Putamen (tissue), 1 donor: ENCODE measurements at regions not wholly inside any gene's neighbourhood (a gene's known extent, or its start where the extent isn't known, plus 50 kb on each side); places are given as distances from the start of the nearest gene placed in this dataset.
A peak's percentile ranks its signal among the peaks of the same experiment; 100 is the strongest.
"Not testable (repeated sequence)": the region's sequence is repeated elsewhere in the genome, so short reads cannot be mapped to it uniquely, and the experiment has no call there.

Source experiments
- DNase-seq: peaks from one replicate; pipeline ENCODE4 v3.0.0-alpha.2; 2016; ENCODE audit warnings: low spot score

DNA sequence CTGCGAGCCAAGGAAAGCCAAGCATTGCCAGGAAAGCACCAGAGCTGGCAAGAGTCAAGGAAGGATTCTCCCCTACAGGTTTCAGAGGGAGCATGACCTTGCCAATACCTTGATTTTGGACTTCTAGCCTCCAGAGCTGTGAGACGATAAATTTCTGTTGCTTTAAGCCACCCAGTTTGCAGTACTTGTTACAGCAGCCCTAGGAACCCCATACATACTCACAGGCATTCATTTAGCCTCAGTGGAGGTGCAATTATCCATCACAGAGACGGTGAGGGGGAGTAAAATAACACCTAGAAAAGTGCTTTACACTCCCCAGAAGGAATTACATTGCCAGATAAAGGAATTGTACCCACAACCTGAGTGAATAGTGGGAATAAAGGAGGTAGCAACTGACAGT is 167.4 kb upstream of the NFIA start:
- DNase-seq = no peak

DNA sequence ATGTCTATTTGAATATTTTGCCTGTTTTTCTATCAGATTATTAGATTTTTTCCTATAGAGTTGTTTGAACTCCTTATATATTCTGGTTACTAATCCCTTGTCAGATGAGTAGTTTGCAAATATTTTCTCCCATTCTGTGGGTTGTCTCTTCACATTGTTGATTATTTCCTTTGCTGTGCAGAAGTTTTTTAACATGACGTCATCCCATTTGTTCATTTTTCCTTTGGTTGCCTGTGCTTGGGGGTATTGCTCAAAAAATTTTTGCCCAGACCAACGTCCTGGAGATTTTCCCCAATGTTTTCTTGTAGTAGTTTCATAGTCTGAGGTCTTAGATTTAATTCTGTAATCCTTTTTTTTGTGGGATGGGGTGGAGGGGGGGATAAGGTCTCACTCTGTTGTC is 168.7 kb upstream of the NFIA start:
- not testable (repeated sequence) for DNase-seq

DNA sequence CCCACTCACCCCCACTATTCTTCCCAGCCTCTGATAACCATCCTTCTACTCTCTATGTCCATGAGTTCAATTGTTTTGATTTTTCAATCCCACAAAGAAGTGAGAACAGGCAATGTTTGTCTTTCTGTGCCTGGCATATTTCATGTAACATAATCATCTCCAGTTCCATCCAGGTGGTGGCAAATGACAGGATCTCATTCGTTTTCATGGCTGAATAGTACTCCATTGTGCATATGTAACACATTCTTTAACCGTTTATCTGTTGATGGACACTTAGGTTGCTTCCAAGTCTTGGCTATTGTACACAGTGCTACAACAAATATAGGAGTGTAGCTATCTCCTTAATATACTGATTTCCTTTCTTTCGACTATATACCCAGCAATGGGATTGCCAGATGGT is 169.3 kb upstream of the NFIA start:
- DNase-seq = no peak

DNA sequence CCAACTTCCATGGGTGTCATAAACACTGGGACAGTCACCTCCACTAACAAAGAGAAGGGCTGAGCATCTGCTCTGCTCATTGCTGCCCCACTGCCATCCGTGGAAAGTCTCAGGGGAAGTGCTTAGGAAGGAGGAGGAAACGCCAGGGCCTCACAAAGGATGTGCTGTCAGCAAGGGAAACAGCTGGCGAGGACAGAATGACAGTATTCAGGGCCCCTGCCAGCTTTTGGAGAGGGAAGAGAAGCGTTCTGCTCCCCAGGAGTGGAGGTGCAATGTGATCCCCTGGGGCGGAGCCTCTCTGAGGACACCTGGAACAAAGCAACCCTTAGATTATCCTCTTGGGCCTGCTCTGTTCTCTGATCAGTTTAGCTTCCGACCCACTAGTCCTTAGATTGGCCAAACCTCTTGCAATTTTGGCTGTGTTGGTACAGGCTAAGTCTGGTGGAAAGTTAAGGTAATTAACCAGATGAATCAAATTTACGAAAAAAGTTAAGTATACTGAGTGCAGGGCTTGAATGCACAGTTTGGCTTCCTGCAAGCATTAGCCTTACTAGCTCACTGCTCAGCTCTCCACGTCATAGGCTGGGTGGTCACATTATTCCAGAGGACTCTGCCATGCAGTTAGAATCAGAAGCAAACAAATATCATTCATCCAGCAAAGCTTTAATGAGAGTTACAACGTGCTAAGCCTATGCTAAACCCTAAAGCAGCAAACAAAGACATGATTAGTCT is 170.2 kb upstream of the NFIA start:
- DNase-seq = no peak

DNA sequence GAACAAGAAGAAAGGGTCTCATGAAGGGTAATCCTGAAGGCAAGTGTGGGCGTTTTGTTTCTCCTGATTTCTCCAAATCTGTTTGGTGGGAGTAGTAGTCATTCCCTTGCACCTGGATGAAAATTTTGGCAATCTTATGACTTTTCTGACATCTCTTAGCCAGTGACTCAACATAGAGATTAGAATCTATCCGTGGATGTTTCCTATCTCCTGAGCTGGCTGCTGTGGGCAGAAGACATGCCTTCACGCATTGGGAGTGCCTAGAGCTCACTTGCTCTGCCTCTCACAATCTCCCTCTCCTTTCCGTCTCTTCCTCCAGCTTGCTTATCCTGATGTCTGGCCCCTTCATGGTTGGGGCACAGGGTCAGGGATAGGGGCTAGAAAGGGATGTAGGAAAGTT is 174.2 kb upstream of the NFIA start:
- no peak for DNase-seq

DNA sequence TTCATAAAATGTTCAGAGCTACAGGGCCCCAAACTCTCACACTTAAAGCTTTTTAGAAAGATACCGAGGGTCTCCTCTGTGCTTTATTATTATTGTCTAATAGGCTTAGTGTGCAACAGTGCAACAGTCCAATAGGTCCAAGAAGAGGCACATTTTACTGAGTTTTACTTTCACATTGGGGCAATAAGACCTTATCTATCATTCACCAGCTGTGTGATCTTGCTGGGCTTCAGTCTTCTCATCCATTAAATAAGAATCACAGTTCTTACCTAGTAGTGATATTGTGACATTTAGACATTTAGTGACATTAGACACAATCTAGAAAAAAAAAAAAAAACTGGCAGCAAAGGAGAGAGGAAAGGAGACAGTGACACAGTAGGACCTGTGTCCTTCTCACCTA is 175.8 kb upstream of the NFIA start:
- no peak for DNase-seq

DNA sequence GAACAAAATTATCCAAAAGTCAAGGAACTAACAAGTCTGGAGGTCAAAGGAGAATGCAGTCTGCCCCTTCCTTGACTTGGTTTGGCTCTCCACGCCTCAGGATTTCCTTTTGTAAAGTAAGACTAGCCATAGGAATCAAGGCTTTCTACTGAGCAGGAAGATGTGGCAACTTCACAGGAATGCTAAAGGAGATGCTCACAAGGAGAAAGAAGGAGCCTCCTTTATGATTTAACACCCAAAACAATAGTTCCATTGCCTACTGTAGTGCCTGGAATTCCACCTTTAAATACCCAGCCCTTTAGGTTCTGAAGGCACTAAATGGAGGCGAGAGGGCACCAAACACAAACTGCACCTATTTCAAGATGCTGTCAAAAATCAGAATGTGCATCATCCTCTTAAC is 176.3 kb upstream of the NFIA start:
- no peak for DNase-seq

DNA sequence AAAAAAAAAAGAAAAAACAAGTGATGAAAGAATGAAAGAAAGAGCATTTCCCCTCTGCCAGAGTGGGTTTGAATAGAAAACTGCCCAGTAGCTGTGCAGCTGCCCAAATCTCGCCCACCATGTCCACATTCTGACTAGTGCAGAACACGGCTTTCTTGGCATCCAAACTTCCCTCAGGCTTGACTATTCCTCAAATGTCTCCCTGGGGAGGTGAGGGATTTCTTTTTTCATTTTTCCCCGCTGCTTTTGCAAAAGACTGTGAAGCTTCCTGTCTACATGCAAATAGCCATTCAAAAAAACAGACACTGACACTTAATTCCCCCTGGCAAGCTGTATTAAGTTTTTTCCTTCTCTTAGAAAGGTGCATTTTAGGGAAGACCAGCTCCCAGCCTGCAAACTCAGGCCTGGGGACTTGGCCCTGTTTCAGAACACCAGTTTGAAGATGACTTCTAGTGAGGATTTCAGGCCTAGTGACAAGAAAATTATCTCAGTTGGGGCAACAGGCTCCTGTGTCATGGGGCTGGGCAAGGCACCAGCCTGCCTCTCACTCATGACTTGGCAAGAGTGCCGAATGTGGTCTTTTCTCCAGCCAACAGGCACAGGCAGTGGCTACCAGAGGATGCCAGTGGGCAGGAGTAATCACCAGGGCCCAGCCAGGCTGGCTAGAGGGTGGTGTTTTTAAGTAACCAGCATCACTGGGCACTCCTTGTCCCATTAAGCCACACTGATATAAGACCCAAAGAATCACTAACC is 178.1 kb upstream of the NFIA start:
- peak; percentile 40 for DNase-seq

DNA sequence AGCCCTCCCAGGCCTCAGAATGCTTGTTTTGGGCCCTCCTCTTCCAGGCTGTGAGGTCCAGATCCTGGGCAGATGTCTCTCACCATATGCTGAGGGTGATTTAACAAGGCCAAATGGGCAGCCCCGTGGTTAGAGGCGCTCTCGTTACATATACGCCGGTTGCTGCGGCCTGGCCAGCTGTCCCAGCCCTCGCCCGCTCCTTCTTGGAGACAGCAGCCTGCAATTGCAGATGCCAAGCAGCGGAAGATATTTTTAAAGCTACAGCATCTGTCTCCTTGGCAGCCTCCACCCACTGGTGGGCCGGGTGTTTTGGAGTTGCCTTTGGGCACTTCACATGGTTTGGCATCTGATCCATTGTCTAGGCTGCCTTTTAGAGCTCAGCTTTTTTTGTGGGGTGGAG is 178.8 kb upstream of the NFIA start:
- DNase-seq = peak; percentile 12

DNA sequence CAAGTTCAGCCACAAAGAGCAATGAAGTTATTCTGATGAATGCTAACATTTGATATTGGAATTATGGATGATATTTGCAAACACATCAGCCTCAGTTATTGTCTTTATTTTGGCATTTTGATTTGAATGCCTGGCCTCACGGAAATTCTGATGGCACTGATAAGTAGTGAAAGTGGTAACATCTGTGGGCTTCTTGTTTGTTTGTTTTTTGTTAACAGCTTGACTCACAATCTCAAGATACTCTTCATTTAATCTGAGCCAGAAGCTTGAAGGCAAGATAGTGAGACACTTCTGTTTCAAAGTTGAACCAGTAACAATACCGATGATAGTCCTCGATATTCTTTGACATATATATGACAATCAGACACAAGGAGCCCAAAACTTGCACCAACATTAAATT is 182.9 kb upstream of the NFIA start:
- DNase-seq = no peak

DNA sequence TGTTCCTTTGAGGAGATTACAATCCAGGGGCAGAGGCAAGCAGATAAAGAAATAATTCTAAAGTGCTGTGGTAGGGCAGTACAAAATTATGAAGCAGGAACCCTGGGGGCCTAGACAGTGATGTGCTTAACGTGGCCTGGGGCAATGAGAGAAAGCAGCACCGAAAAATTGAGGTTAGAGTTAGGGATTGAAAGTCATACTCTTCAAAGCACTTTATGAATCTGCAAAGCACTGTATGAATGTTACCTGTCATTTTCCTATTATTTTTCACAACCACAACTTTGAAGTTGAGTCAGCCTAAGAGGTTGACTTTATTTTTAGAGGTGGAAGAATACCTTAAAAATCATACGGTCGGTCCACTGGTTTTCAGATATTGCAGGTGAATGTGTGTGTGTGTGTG is 183.4 kb upstream of the NFIA start:
- no peak for DNase-seq

DNA sequence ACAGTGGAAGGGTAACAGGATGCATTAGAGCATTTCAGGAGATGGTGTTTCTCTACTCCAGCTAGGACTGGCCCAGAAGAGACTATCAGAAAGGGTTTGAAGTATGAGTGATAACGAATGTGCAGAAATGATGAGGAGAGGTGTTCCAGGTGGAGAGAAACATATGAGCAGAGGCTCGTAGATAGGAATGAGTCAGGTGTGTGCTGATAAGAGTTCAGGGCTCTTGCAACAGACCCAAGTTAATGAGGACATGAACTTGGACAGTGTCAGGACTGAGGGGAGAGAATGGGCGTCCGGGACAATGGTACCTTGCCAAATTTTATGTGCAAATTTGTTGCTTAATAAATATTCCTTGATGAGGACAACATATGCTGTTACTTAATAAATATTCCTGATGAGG is 183.9 kb upstream of the NFIA start:
- DNase-seq = no peak

DNA sequence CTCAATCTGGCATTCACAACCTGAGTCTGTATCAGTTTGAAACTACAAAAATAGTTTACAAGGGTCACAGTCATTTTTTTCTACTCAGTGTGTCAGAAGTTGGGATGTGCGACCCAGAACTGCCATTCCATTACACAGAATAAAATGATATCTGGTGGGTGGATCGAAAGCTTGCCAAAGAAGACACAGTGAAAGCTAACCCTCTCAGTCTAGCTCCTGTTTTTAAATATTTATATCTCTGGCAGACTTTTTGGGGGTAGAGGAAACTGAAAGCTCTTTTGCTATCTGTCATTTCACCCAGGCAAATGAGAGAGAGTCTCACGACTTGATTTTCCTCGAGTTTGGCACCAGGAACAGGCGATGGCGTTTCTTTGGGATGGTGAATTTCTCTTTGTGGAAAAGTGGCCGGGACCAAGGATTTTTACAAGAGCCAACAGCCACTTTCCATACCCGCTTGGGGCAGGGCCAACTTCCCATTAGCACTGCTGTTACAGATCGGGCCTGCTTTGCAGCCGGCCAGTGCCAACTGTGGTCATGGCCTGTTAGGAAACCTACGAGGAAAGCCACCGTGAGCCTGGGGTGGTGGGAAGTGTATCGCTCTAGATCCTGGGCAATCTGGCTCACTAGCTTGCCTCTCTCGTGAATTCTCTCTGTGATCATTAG is 185.5 kb upstream of the NFIA start:
- no peak for DNase-seq

DNA sequence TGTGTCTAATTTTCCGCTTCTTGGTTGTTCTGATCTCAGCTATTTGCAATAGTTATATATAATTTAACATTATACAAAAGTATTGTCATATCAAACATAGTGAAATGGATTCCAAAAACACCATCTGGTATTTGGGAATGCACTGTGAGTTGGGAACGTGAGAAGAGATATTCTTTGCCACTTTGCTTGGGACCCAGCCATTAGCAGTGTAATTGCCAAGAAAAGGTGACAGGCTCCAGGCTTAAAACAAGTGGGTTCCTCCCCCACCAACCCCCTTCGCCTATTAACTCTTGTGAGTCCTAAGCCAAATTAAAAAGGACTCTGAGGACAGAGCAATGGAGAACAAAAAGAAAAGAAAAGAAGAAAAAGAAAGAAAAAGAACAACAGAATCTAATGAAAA is 186.7 kb upstream of the NFIA start:
- no peak for DNase-seq

DNA sequence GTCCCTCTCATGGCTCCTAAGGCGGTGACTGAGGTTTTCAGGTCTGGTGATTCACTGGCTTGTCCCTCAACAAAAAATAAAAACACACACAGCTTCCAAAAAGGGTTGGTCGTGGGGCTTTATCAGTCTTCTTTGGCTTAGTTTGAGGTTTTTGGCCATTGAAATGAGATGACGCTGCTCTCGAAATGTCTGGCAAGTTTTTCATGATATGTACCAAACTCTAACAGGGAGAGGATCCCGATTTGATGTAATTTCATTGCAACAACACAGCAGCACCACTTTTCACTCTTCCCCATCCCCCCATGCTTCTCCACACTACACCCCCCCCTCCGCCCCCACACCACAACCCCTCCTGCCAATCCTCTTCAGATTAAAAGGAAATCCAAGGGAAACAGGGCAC is 187.1 kb upstream of the NFIA start:
- DNase-seq = no peak

DNA sequence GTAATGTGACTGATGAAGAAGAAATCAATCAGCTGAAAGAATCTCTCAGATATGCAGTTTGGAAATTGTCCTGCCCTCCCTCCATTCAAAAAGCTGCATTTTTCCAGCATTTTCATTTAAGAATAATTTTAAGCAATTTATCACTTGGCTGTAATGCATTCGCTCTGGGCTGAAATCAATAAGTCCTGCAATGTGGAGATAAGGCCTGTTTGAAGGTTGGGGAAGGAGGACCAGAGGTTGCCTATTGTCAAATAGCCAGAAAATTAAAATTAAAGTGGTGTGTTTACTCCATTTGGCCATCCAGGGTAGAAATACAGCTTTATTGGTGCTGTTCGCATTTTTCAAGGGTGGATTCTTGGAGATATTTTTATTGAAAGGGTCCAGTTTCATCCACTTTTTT is 187.6 kb upstream of the NFIA start:
- DNase-seq = no peak

DNA sequence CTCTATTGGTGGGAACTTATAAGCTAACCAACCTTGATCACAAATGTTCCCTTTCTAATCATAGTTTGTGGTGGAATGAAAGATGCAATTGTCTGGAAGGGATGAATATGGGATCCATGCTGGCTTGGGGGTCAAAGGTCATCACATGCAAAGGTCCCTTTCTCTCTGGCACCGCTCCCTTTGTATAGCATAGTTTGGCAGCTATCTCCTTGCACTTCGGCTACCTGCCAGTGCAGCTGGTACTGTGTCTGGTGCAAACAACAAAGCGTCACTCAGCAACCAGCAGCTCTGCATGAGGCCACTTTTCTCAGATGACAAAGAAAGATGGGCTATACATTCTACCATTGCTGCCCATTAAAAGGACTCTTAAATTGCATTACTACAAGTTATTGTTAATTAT is 188.2 kb upstream of the NFIA start:
- DNase-seq = no peak

DNA sequence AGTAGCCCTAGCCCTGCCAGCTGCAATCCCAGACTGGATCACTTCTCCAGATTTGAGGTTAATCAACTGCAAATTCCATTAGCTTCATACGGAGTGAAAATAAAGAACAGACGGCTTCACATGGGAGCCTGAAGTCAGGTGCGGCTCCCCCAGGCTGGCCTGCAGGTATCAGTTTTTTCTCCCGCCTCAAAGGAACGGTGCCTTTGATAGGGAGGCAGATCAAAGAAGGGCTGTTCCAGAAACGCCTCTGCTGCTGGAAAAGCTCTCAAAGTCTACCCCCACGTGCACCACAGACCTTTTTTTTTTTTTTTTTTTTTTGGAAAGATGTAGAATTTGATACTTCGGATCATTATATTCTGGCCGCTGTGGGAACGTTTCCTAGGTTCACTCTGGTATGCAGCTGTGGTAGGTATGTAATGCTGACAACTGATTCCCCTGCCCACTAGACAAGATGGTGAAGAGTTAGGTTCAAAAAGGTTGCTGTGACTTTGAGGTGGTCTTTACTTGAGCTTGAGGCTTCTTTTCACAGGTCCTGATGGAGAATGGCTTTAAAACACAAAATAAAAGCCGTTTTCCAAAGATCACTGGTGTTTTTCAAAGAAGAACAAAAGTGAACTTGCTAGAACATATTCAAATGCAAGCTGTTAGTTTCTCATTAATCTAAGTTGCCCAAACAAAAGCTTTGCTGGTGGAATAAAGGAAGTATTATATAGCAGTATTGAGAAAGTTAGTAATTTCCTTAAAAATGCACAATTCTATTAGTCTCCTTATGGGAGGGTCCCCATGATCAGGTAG is 189.0 kb upstream of the NFIA start:
- DNase-seq = no peak

DNA sequence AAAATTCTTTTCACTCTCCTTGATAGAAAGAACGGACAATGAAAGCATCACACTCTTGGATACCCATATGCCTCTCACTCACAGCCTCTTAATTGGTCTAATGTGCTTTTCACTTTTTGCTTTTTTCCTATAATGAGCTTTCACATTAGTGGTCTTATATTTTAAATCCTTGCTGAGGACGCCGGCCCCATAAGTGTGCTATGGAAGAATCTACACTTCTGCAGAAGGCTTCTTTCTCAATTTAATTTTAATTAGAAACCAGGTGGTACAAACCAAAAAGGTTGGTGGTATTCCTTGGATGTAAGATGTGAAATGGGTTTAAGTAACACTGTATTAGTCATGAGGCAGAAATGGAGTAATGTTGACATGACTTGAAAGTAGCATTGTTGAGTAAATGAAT is 190.6 kb upstream of the NFIA start:
- no peak for DNase-seq

DNA sequence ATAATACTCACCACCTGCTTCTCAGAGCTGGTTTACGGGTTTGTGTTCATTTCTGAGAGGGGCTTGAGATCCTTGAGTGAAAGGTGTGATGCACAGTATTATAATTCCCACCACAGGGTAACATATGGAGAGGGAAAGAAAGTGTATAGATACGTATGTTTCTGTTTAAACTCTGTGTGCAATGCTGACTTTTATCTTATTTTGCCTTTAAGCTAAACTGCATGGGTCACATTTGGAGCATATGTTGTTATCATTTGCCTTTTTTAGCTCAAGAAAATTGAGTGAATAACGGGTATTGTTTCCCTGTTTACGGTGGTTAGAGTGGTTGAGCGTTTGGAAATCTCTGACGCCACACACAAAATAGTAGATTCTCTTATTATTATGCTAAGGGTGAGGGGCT is 191.1 kb upstream of the NFIA start:
- no peak for DNase-seq

DNA sequence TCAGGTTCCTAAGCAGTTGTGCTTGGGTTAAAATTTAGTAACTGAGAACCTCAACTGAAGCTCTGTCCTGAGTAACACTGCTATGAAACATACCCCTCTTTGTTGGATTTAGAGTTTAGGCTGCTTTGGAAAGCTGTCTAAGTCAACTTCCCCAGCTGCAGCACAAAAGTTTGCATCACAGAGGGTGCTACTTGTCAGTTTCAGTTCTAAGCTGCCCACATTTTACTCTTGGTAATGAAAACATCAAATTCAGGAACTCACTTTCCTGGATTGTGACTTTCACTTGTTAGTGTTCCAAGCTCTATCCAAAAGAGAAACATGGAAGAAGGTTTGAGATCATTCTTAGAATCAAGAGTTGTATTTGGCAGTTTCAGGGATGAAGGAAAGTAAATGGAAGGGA is 191.7 kb upstream of the NFIA start:
- no peak for DNase-seq

DNA sequence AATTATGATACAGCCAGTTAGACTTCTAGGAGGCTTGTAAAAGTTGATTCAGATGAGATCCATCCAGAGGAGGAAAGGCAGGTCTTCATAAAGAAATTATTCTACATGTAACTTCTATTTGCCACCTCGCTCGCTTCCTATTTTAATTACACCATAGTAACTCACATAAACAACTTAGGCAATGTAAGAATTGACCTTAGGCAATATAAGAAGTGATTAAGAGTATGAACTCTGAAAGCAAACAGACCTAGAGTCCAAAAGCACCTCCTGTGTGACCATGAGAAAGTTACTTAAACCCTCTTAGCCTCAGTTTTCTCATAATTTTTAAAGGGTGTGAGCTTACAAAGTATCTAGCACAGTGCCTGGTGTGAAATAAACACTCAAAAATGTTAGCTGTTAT is 192.7 kb upstream of the NFIA start:
- no peak for DNase-seq

DNA sequence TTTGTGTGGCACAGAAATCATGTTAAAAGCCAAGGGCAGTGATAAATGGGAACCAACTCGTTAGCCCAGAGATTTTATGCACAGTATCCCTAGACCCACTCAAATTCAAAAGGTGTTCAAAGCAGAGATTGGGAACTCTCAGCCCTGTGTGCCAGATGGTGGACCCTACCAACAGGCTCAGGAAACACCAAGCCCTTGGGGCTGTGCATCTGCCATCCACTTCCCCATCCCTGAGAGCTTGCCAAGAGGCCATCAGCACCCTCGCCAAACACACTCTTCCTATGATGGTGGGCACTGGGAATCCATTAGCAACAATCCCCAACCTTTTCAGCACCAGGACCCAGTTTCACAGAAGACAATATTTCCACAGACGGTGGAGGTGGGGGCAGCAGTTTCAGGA is 194.2 kb upstream of the NFIA start:
- no peak for DNase-seq
